PC-9 (cell line): ENCODE measurements at regions not wholly inside any gene's neighbourhood (a gene's known extent, or its start where the extent isn't known, plus 50 kb on each side); places are given as distances from the start of the nearest gene placed in this dataset.

ENCODE experiments used
- BruUV-seq: library from RNA; stranded (reverse); fragments of 400-500 nt; replicated peaks from 2 replicates; lab custom pipeline; 2021; lab: Mats Ljungman, UMichigan
- CTCF ChIA-PET: fragments of 300-600 bp; sonication (Branson Sonifier 250); formaldehyde crosslinking; loops from one replicate; lab custom pipeline; 2022; ENCODE audit warnings: antibody characterized with exemption; lab: Charles Lee
- POLR2A ChIA-PET: fragments of 300-600 bp; sonication (Branson Sonifier 250); formaldehyde crosslinking; loops from one replicate; lab custom pipeline; 2022; ENCODE audit warnings: antibody characterized with exemption; ENCODE audit not compliant: unreplicated experiment; lab: Charles Lee
- DNase-seq, 2 experiments: peaks; one replicate each; pipeline versions ENCODE4 v3.0.0 to v3.0.0-alpha.2; 2015 to 2022; ENCODE audit warnings: mixed read lengths in 1 of 2
- H2AFZ ChIP-seq: fragments of 200-600 bp; sonication (generic); 2 replicates; pipeline ENCODE4 v1.8.1; 2017; ENCODE audit warnings: antibody characterized with exemption
- H3F3A ChIP-seq: fragments of 200-600 bp; sonication (generic); 2 replicates; pipeline ENCODE4 v1.8.1; 2017; ENCODE audit warnings: antibody characterized with exemption, mild to moderate bottlenecking, low read depth; ENCODE audit not compliant: insufficient read depth
- H3K27ac ChIP-seq: fragments of 200-600 bp; sonication (generic); 2 replicates; pipeline ENCODE4 v1.6.1; 2016; ENCODE audit warnings: mixed run types
- H3K27me3 ChIP-seq: fragments of 200-600 bp; sonication (generic); 2 replicates; pipeline ENCODE4 v1.6.1; 2016; ENCODE audit warnings: low read depth, mixed run types; ENCODE audit not compliant: insufficient read depth
- H3K36me3 ChIP-seq: fragments of 200-600 bp; sonication (generic); 2 replicates; pipeline ENCODE4 v1.6.1; 2016; ENCODE audit warnings: low read depth, mixed run types
- H3K4me1 ChIP-seq: fragments of 200-600 bp; sonication (generic); replicated peaks from 2 replicates; pipeline ENCODE4 v1.6.1; 2016; ENCODE audit warnings: mixed run types; ENCODE audit not compliant: insufficient read depth
- H3K4me2 ChIP-seq: fragments of 200-600 bp; sonication (generic); 2 replicates; pipeline ENCODE4 v1.6.1; 2017; ENCODE audit warnings: mixed run types
- H3K4me3 ChIP-seq: fragments of 200-600 bp; sonication (generic); 2 replicates; pipeline ENCODE4 v1.6.1; 2016; ENCODE audit warnings: mixed run types
- H3K79me2 ChIP-seq: fragments of 200-600 bp; sonication (generic); 2 replicates; pipeline ENCODE4 v1.6.1; 2017; ENCODE audit warnings: low read depth, mixed run types
- H3K9me2 ChIP-seq: fragments of 200-600 bp; sonication (generic); 2 replicates; pipeline ENCODE4 v1.8.1; 2017; ENCODE audit warnings: mild to moderate bottlenecking; ENCODE audit not compliant: insufficient read depth
- H3K9me3 ChIP-seq: fragments of 200-600 bp; sonication (generic); 2 replicates; pipeline ENCODE4 v1.8.1; 2016; ENCODE audit warnings: low read depth; ENCODE audit not compliant: insufficient read depth
- H4K20me1 ChIP-seq: fragments of 200-600 bp; sonication (generic); 2 replicates; pipeline ENCODE4 v1.8.1; 2017; ENCODE audit not compliant: insufficient read depth
- CTCF ChIP-seq: fragments of 200-600 bp; sonication (generic); conservative IDR thresholded peaks from 2 replicates; pipeline ENCODE4 v1.6.1; 2017; ENCODE audit warnings: mixed run types, antibody characterized with exemption, mild to moderate bottlenecking, moderate library complexity
- EZH2 ChIP-seq: fragments of 200-600 bp; sonication (generic); IDR thresholded peaks from 2 replicates; pipeline ENCODE4 v1.8.0; 2017; ENCODE audit warnings: antibody characterized with exemption, low read depth
- intact Hi-C: fragments of 100-400 bp; cut with micrococcal nuclease; formaldehyde crosslinking; loops from one replicate; pipeline ENCODE4 v1.10.0; 2022; ENCODE audit not compliant: unreplicated experiment

GRCh38 chr2:234787114-234787513, 164.7 kb upstream of the SH3BP4 start:
- DNase-seq, result no peak
- POLR2A ChIA-PET, result no interaction called here
- H3F3A ChIP-seq, result no peaks in the 10 kb centered on the region
- H2AFZ ChIP-seq, result no peak overlapping the region
- 0 out of 2 replicates have a peak, but pooled peaks cover 6% of the 10 kb centered on the region for H3K9me3 ChIP-seq
- H3K36me3 ChIP-seq, result no peaks in the 10 kb centered on the region
- intact Hi-C loops, result no loop called here
- no peaks in the 10 kb centered on the region for H3K4me1 ChIP-seq
- H4K20me1 ChIP-seq, result no peaks in the 10 kb centered on the region
- no TSS peak for BruUV-seq
- no peaks in the 10 kb centered on the region for H3K27me3 ChIP-seq
- H3K27ac ChIP-seq, result no peak overlapping the region
- H3K79me2 ChIP-seq, result no peaks in the 10 kb centered on the region
- H3K9me2 ChIP-seq, result no peaks in the 10 kb centered on the region
- CTCF ChIA-PET, result interaction anchor here (0.7 kb wide), 1 partner anchor 330 kb away, joined by 4 read pairs; no protein-coding TSS in a partner anchor
- TF ChIP-seq CTCF (no peak), EZH2 (no peak)
- H3K4me3 ChIP-seq, result no peak overlapping the region
- no peak overlapping the region for H3K4me2 ChIP-seq

- no TSS peak for BruUV-seq
- CTCF ChIA-PET, result no interaction called here
- H2AFZ ChIP-seq, result no peak overlapping the region
- H3K4me2 ChIP-seq, result no peak overlapping the region
- peaks cover 19% of the 10 kb centered on the region for H3K4me1 ChIP-seq
- intact Hi-C loops, result loop anchor here (10.0 kb wide), 1 partner anchor 219 kb away; no protein-coding TSS in a partner anchor
- no peak overlapping the region for H3K27ac ChIP-seq
- TF ChIP-seq CTCF, result no peak
- POLR2A ChIA-PET, result no interaction called here
- H4K20me1 ChIP-seq, result no peaks in the 10 kb centered on the region
- H3K36me3 ChIP-seq, result no peaks in the 10 kb centered on the region
- H3K9me2 ChIP-seq, result no peaks in the 10 kb centered on the region
- no peaks in the 10 kb centered on the region for H3K9me3 ChIP-seq
- no peak overlapping the region for H3K4me3 ChIP-seq
- no peaks in the 10 kb centered on the region for H3F3A ChIP-seq
- no peak for DNase-seq
- no peaks in the 10 kb centered on the region for H3K27me3 ChIP-seq
- H3K79me2 ChIP-seq, result no peaks in the 10 kb centered on the region
These were observed 177.9 kb upstream of the SH3BP4 start for GRCh38 chr2:234773764-234774409.

- ChIA-PET POLR2A (no interaction called here), CTCF (no interaction called here)
- H3K4me1 ChIP-seq, result peaks cover 19% of the 10 kb centered on the region
- H3K79me2 ChIP-seq, result no peaks in the 10 kb centered on the region
- no peaks in the 10 kb centered on the region for H3F3A ChIP-seq
- H4K20me1 ChIP-seq, result no peaks in the 10 kb centered on the region
- H3K4me3 ChIP-seq, result no peak overlapping the region
- no TSS peak for BruUV-seq
- intact Hi-C loops, result loop anchor here (10.0 kb wide), 1 partner anchor 218 kb away; no protein-coding TSS in a partner anchor
- DNase-seq, result no peak
- no peaks in the 10 kb centered on the region for H3K36me3 ChIP-seq
- H3K9me2 ChIP-seq, result no peaks in the 10 kb centered on the region
- H2AFZ ChIP-seq, result no peak overlapping the region
- no peaks in the 10 kb centered on the region for H3K9me3 ChIP-seq
- TF ChIP-seq CTCF (no peak), EZH2 (no peak)
- no peaks in the 10 kb centered on the region for H3K27me3 ChIP-seq
- no peak overlapping the region for H3K27ac ChIP-seq
- no peak overlapping the region for H3K4me2 ChIP-seq
These were observed 178.7 kb upstream of the SH3BP4 start for GRCh38 chr2:234773129-234773528.
